Neural cell (in vitro differentiated cells): ENCODE measurements at regions not wholly inside any gene's neighbourhood (a gene's known extent, or its start where the extent isn't known, plus 50 kb on each side); places are given as distances from the start of the nearest gene placed in this dataset.
"Not testable (repeated sequence)": the region's sequence is repeated elsewhere in the genome, so short reads cannot be mapped to it uniquely, and the experiment has no call there.

Experiments
- H2AFZ ChIP-seq: fragments of 200-600, 300-800 bp; sonication (generic), shearing (Covaris generic); 2 replicates; pipeline ENCODE4 v1.6.0; 2014; ENCODE audit warnings: low read depth, mild to moderate bottlenecking, antibody characterized with exemption, low read length, moderate library complexity
- H3F3A ChIP-seq: fragments of 200-600 bp; shearing (Covaris generic); 2 replicates; pipeline ENCODE4 v1.6.1; 2016; ENCODE audit warnings: mild to moderate bottlenecking, moderate library complexity, mixed read lengths, antibody characterized with exemption, low read length; ENCODE audit not compliant: insufficient read depth, poor library complexity, severe bottlenecking
- H3K27ac ChIP-seq: fragments of 200-600, 300-800 bp; sonication (generic), shearing (Covaris generic); 2 replicates; pipeline ENCODE4 v1.5.1; 2014; ENCODE audit warnings: mild to moderate bottlenecking, low read length, moderate library complexity
- H3K27me3 ChIP-seq: fragments of 300-800, 200-600 bp; sonication (generic), shearing (Covaris generic); 2 replicates; pipeline ENCODE4 v1.6.0; 2014; ENCODE audit warnings: mild to moderate bottlenecking, low read depth, low read length, moderate library complexity; ENCODE audit not compliant: insufficient read depth
- H3K36me3 ChIP-seq: fragments of 300-800, 200-600 bp; sonication (generic), shearing (Covaris generic); 2 replicates; pipeline ENCODE4 v1.5.1; 2014; ENCODE audit warnings: mild to moderate bottlenecking, antibody characterized with exemption, low read length, moderate library complexity; ENCODE audit not compliant: insufficient read depth
- H3K4me2 ChIP-seq: fragments of 300-800, 200-600 bp; sonication (generic), shearing (Covaris generic); 2 replicates; pipeline ENCODE4 v1.6.0; 2014; ENCODE audit warnings: mild to moderate bottlenecking, low read length
- H3K4me3 ChIP-seq: fragments of 300-800, 200-600 bp; sonication (generic), shearing (Covaris generic); 2 replicates; pipeline ENCODE4 v1.5.1; 2014; ENCODE audit warnings: mild to moderate bottlenecking, low read length, moderate library complexity
- H3K79me2 ChIP-seq: fragments of 200-600 bp; shearing (Covaris generic); replicated peaks from 2 replicates; pipeline ENCODE4 v1.6.0; 2014; ENCODE audit warnings: mild to moderate bottlenecking, low read length, moderate library complexity; ENCODE audit not compliant: insufficient read depth
- H3K9ac ChIP-seq: fragments of 300-800, 200-600 bp; sonication (generic), shearing (Covaris generic); 2 replicates; pipeline ENCODE4 v1.6.1; 2016; ENCODE audit warnings: mild to moderate bottlenecking, low read length, mixed read lengths
- H3K9me2 ChIP-seq: fragments of 200-600 bp; shearing (Covaris generic); 2 replicates; pipeline ENCODE4 v1.6.1; 2016; ENCODE audit warnings: mild to moderate bottlenecking, low read length, mixed read lengths; ENCODE audit not compliant: insufficient read depth
- H3K9me3 ChIP-seq: fragments of 200-600, 300-800 bp; sonication (generic), shearing (Covaris generic); 2 replicates; pipeline ENCODE4 v1.6.1; 2016; ENCODE audit warnings: mild to moderate bottlenecking, mixed run types, low read length, moderate library complexity, mixed read lengths
- H4K20me1 ChIP-seq: fragments of 200-600 bp; shearing (Covaris generic); 2 replicates; pipeline ENCODE4 v1.6.1; 2016; ENCODE audit warnings: mild to moderate bottlenecking, mixed run types; ENCODE audit not compliant: insufficient read depth
- CTCF ChIP-seq: fragments of 450-650 bp; IDR thresholded peaks from 2 replicates; pipeline ENCODE4 v1.5.1; 2014; ENCODE audit warnings: antibody characterized with exemption, mild to moderate bottlenecking, moderate library complexity; ENCODE audit not compliant: poor library complexity, severe bottlenecking
- EP300 ChIP-seq: fragments of 450-650 bp; conservative IDR thresholded peaks from 2 replicates; pipeline ENCODE4 v1.6.1; 2014; ENCODE audit warnings: antibody characterized with exemption, mild to moderate bottlenecking, moderate library complexity; ENCODE audit not compliant: poor library complexity, severe bottlenecking
- EZH2 ChIP-seq: fragments of 200-600, 300-800 bp; shearing (Covaris generic), sonication (generic); IDR thresholded peaks from 2 replicates; pipeline ENCODE4 v1.6.1; 2014; ENCODE audit warnings: antibody characterized with exemption, low read length, borderline replicate concordance, mild to moderate bottlenecking; ENCODE audit not compliant: insufficient read depth, poor library complexity, severe bottlenecking
- MXI1 ChIP-seq: fragments of 450-650 bp; conservative IDR thresholded peaks from 2 replicates; pipeline ENCODE4 v1.6.1; 2014; ENCODE audit warnings: antibody characterized with exemption, mild to moderate bottlenecking; ENCODE audit not compliant: poor library complexity, severe bottlenecking
- POLR2AphosphoS5 ChIP-seq: IDR thresholded peaks from 2 replicates; pipeline ENCODE4 v1.6.1; 2012
- RAD21 ChIP-seq: fragments of 450-650 bp; conservative IDR thresholded peaks from 2 replicates; pipeline ENCODE4 v1.6.1; 2014; ENCODE audit warnings: antibody characterized with exemption, mild to moderate bottlenecking, moderate library complexity
- SMC3 ChIP-seq: fragments of 450-650 bp; conservative IDR thresholded peaks from 2 replicates; pipeline ENCODE4 v1.6.1; 2014; ENCODE audit warnings: antibody characterized with exemption, mild to moderate bottlenecking, moderate library complexity; ENCODE audit not compliant: poor library complexity
- TAF1 ChIP-seq: IDR thresholded peaks from 2 replicates; pipeline ENCODE4 v1.6.1; 2012; ENCODE audit warnings: low read depth
- TF ChIP-seq, protein P1 (sequence below): IDR thresholded peaks from 2 replicates; pipeline ENCODE4 v1.6.1; 2012; ENCODE audit warnings: borderline replicate concordance

- no peaks in the 10 kb centered on the region for H3F3A ChIP-seq
- no peak overlapping the region for H3K9ac ChIP-seq
- H3K9me3 ChIP-seq, result no peaks in the 10 kb centered on the region
- no peaks in the 10 kb centered on the region for H3K27me3 ChIP-seq
- TF ChIP-seq, protein P1, sequence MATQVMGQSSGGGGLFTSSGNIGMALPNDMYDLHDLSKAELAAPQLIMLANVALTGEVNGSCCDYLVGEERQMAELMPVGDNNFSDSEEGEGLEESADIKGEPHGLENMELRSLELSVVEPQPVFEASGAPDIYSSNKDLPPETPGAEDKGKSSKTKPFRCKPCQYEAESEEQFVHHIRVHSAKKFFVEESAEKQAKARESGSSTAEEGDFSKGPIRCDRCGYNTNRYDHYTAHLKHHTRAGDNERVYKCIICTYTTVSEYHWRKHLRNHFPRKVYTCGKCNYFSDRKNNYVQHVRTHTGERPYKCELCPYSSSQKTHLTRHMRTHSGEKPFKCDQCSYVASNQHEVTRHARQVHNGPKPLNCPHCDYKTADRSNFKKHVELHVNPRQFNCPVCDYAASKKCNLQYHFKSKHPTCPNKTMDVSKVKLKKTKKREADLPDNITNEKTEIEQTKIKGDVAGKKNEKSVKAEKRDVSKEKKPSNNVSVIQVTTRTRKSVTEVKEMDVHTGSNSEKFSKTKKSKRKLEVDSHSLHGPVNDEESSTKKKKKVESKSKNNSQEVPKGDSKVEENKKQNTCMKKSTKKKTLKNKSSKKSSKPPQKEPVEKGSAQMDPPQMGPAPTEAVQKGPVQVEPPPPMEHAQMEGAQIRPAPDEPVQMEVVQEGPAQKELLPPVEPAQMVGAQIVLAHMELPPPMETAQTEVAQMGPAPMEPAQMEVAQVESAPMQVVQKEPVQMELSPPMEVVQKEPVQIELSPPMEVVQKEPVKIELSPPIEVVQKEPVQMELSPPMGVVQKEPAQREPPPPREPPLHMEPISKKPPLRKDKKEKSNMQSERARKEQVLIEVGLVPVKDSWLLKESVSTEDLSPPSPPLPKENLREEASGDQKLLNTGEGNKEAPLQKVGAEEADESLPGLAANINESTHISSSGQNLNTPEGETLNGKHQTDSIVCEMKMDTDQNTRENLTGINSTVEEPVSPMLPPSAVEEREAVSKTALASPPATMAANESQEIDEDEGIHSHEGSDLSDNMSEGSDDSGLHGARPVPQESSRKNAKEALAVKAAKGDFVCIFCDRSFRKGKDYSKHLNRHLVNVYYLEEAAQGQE, result no peak
- TF ChIP-seq RAD21, result no peak
- H4K20me1 ChIP-seq, result no peaks in the 10 kb centered on the region
- no peak overlapping the region for H3K4me2 ChIP-seq
- no peaks in the 10 kb centered on the region for H3K36me3 ChIP-seq
- no peak overlapping the region for H2AFZ ChIP-seq
- no peaks in the 10 kb centered on the region for H3K9me2 ChIP-seq
- no peak overlapping the region for H3K4me3 ChIP-seq
- no peaks in the 10 kb centered on the region for H3K79me2 ChIP-seq
- H3K27ac ChIP-seq, result no peak overlapping the region
Measured at GRCh38 chr11:109677876-109678275, 255.9 kb downstream of the C11orf87 start.

DNA sequence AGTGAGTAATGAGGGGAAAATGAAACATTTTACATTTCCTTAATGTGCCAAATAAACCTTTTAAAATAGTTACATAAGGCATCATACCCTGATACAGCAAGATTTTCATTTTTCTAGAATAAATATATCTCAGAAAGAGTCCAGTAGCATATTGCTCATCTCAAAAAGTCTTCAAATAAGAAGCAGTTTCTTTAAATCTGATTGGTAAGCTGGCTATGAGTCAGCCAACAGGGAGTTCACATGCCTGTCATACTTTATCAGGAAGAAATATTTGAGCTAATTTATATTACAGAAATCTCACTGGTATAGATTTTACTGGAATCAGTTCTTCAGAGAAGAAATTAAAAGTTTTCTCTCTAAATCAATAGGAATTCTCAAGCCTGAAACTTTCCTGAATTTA lies 258.1 kb downstream of the C11orf87 start:
- H3K27me3 ChIP-seq, result no peaks in the 10 kb centered on the region
- no peak overlapping the region for H3K4me3 ChIP-seq
- H3K4me2 ChIP-seq, result no peak overlapping the region
- no peak overlapping the region for H2AFZ ChIP-seq
- TF ChIP-seq CTCF (no peak), MXI1 (no peak), SMC3 (no peak), EZH2 (no peak), TAF1 (no peak), RAD21 (no peak), EP300 (no peak), POLR2AphosphoS5 (no peak)
- TF ChIP-seq, protein P1, result no peak
- no peaks in the 10 kb centered on the region for H3K36me3 ChIP-seq
- H3K9me2 ChIP-seq, result no peaks in the 10 kb centered on the region
- H4K20me1 ChIP-seq, result no peaks in the 10 kb centered on the region
- no peak overlapping the region for H3K27ac ChIP-seq
- no peaks in the 10 kb centered on the region for H3K9me3 ChIP-seq
- H3K9ac ChIP-seq, result no peak overlapping the region
- no peaks in the 10 kb centered on the region for H3K79me2 ChIP-seq
- no peaks in the 10 kb centered on the region for H3F3A ChIP-seq

- H3K79me2 ChIP-seq, H3K27me3 ChIP-seq, H3K9me3 ChIP-seq, H3K36me3 ChIP-seq, H3K4me2 ChIP-seq, H2AFZ ChIP-seq, H3K9me2 ChIP-seq, H3K4me3 ChIP-seq, H3K9ac ChIP-seq, H4K20me1 ChIP-seq, H3F3A ChIP-seq, H3K27ac ChIP-seq: not testable (repeated sequence)
Measured at GRCh38 chr11:109682788-109683187, 260.8 kb downstream of the C11orf87 start.
